ENCODE measurements at regions not wholly inside any gene's neighbourhood (a gene's known extent, or its start where the extent isn't known, plus 50 kb on each side); places are given as distances from the start of the nearest gene placed in this dataset.

- no peak for DNase-seq
These were observed 973.8 kb downstream of the ROBO2 start for GRCh38 chr3:78013653-78014052.

GRCh38 chr3:78015856-78016255 is 976.0 kb downstream of the ROBO2 start:
- no peak for DNase-seq

- no peak for DNase-seq
These were observed 981.8 kb downstream of the ROBO2 start for GRCh38 chr3:78021710-78022109.

GRCh38 chr3:78022232-78022631 is 982.3 kb downstream of the ROBO2 start:
- no peak for DNase-seq

- no peak for DNase-seq
These were observed 983.4 kb downstream of the ROBO2 start for GRCh38 chr3:78023257-78023656.

- DNase-seq: no peak
These were observed 986.0 kb downstream of the ROBO2 start for GRCh38 chr3:78025916-78026315.

GRCh38 chr3:78026318-78026828 is 986.5 kb downstream of the ROBO2 start:
- DNase-seq: no peak

GRCh38 chr3:78029775-78030174 is 989.9 kb downstream of the ROBO2 start:
- DNase-seq: no peak

- no peak for DNase-seq
These were observed 995.3 kb downstream of the ROBO2 start for GRCh38 chr3:78035131-78035641.

- DNase-seq: no peak
These were observed 1001.6 kb downstream of the ROBO2 start for GRCh38 chr3:78041486-78041885.

- no peak for DNase-seq
These were observed 1006.7 kb downstream of the ROBO2 start for GRCh38 chr3:78046566-78046965.

- DNase-seq: no peak
These were observed 1008.8 kb downstream of the ROBO2 start for GRCh38 chr3:78048698-78049097.

- no peak for DNase-seq
These were observed 1009.6 kb downstream of the ROBO2 start for GRCh38 chr3:78049521-78049920.

GRCh38 chr3:78050276-78051065 is 1010.6 kb downstream of the ROBO2 start:
- DNase-seq: no peak

GRCh38 chr3:78052746-78053145 is 1012.8 kb downstream of the ROBO2 start:
- no peak for DNase-seq

GRCh38 chr3:78066287-78066686 is 1026.4 kb downstream of the ROBO2 start:
- DNase-seq: no peak

- no peak for DNase-seq
These were observed 1030.3 kb downstream of the ROBO2 start for GRCh38 chr3:78070188-78070587.

GRCh38 chr3:78076379-78076778 is 1036.5 kb downstream of the ROBO2 start:
- no peak for DNase-seq

GRCh38 chr3:78077178-78077577 is 1037.3 kb downstream of the ROBO2 start:
- DNase-seq: no peak

GRCh38 chr3:78077842-78078241 is 1037.9 kb downstream of the ROBO2 start:
- DNase-seq: no peak

GRCh38 chr3:78079514-78079913 is 1039.6 kb downstream of the ROBO2 start:
- DNase-seq: no peak

- no peak for DNase-seq
These were observed 1046.3 kb downstream of the ROBO2 start for GRCh38 chr3:78086150-78086549.

GRCh38 chr3:78087134-78087533 is 1047.2 kb downstream of the ROBO2 start:
- no peak for DNase-seq

GRCh38 chr3:78088006-78088405 is 1048.1 kb downstream of the ROBO2 start:
- DNase-seq: no peak

- DNase-seq: no peak
These were observed 1050.5 kb downstream of the ROBO2 start for GRCh38 chr3:78090382-78090781.

All from NCI-H187 treated with DMSO at 0.1 percent for 48 hours (cell line).